Activated CD4-positive, alpha-beta T cell treated with anti-CD3 and anti-CD28 coated beads for 36 hours (primary cell): ENCODE measurements at regions not wholly inside any gene's neighbourhood (a gene's known extent, or its start where the extent isn't known, plus 50 kb on each side); places are given as distances from the start of the nearest gene placed in this dataset.
"Not testable (repeated sequence)": the region's sequence is repeated elsewhere in the genome, so short reads cannot be mapped to it uniquely, and the experiment has no call there.

Experiments
- ATAC-seq: fragments of 200-7000 bp; cut with Tn5 transposase; one replicate; pipeline ENCODE4 v1.10.0; 2021; ENCODE audit warnings: mild to moderate bottlenecking, moderate library complexity
- CTCF ChIA-PET: fragments of 350-600 bp; sonication (Branson Sonifier 250); formaldehyde crosslinking; loops from one replicate; lab custom pipeline; 2021; ENCODE audit warnings: antibody characterized with exemption; lab: Charles Lee
- POLR2A ChIA-PET: fragments of 350-600 bp; sonication (Branson Sonifier 250); formaldehyde crosslinking; loops from one replicate; lab custom pipeline; 2021; ENCODE audit warnings: antibody characterized with exemption, inconsistent platforms; lab: Charles Lee
- DNase-seq: peaks from one replicate; pipeline ENCODE4 v3.0.0-alpha.2; 2020
- H3K27ac Mint-ChIP-seq: one replicate; pipeline ENCODE4 v1.8.0; 2021; ENCODE audit warnings: mixed read lengths
- H3K27me3 Mint-ChIP-seq: one replicate; pipeline ENCODE4 v1.8.0; 2021; ENCODE audit warnings: mixed read lengths
- H3K36me3 Mint-ChIP-seq: one replicate; pipeline ENCODE4 v1.8.0; 2021; ENCODE audit warnings: low read depth, mixed read lengths
- H3K4me1 Mint-ChIP-seq: one replicate; pipeline ENCODE4 v1.8.0; 2021; ENCODE audit warnings: mixed read lengths
- H3K4me3 Mint-ChIP-seq: one replicate; pipeline ENCODE4 v1.8.0; 2021; ENCODE audit warnings: mild to moderate bottlenecking, moderate library complexity, mixed read lengths
- H3K9me3 Mint-ChIP-seq: one replicate; pipeline ENCODE4 v1.8.0; 2021; ENCODE audit warnings: low read depth, mixed read lengths
- intact Hi-C, 2 experiments: fragments of 100-400 bp; cut with DNase I in 1 of 2; cut with micrococcal nuclease in 1 of 2; formaldehyde crosslinking; loops; one replicate each; pipeline versions ENCODE4 v1.14.2 to v1.15.1; 2022 to 2024; cut with DNase I, micrococcal nuclease

GRCh38 chr15:20214101-20214500, 327.5 kb downstream of the GOLGA6L6 start:
- H3K27me3 Mint-ChIP-seq, H3K36me3 Mint-ChIP-seq, H3K27ac Mint-ChIP-seq, DNase-seq, H3K4me1 Mint-ChIP-seq, POLR2A ChIA-PET, H3K9me3 Mint-ChIP-seq, H3K4me3 Mint-ChIP-seq, CTCF ChIA-PET, intact Hi-C loops: not testable (repeated sequence)
- peak; percentile 36 for ATAC-seq

GRCh38 chr15:20211508-20211907, 330.1 kb downstream of the GOLGA6L6 start:
- H3K9me3 Mint-ChIP-seq, ATAC-seq, intact Hi-C loops, H3K27me3 Mint-ChIP-seq, H3K36me3 Mint-ChIP-seq, H3K4me1 Mint-ChIP-seq, H3K4me3 Mint-ChIP-seq, DNase-seq, CTCF ChIA-PET, H3K27ac Mint-ChIP-seq, POLR2A ChIA-PET: not testable (repeated sequence)

DNA sequence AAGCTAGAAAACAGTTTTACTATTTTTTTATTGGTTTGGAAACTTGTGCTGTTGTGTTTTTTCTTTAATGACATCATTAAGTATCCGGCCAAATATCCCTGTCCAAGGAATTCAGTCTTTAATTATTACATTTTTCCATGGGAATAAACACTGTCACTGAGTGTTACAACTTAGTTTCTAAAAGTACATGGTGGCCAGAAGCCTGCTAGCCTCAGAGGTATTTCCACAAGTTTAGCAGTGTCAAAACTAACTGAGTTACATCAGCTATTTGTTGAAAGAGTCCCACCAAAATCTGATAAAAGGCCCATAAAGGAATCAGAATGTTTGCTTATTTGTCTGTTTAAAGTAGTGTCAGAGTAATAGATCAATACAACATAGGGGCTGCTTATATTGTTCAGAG, 331.6 kb downstream of the GOLGA6L6 start:
- ATAC-seq, H3K4me1 Mint-ChIP-seq, POLR2A ChIA-PET, CTCF ChIA-PET, H3K27ac Mint-ChIP-seq, H3K9me3 Mint-ChIP-seq, H3K27me3 Mint-ChIP-seq, H3K36me3 Mint-ChIP-seq, DNase-seq, H3K4me3 Mint-ChIP-seq, intact Hi-C loops: not testable (repeated sequence)

- intact Hi-C loops, result not testable (repeated sequence)
Measured at GRCh38 chr15:20207607-20208006, 334.0 kb downstream of the GOLGA6L6 start.

GRCh38 chr15:20207198-20207597, 334.4 kb downstream of the GOLGA6L6 start:
- H3K4me1 Mint-ChIP-seq, H3K9me3 Mint-ChIP-seq, DNase-seq, CTCF ChIA-PET, H3K27me3 Mint-ChIP-seq, ATAC-seq, H3K27ac Mint-ChIP-seq, intact Hi-C loops, H3K4me3 Mint-ChIP-seq, H3K36me3 Mint-ChIP-seq, POLR2A ChIA-PET: not testable (repeated sequence)

More at GRCh38 chr15:20207607-20208006, 334.0 kb downstream of the GOLGA6L6 start:
- CTCF ChIA-PET, ATAC-seq, POLR2A ChIA-PET, H3K27ac Mint-ChIP-seq, H3K36me3 Mint-ChIP-seq, H3K27me3 Mint-ChIP-seq, H3K9me3 Mint-ChIP-seq, DNase-seq, H3K4me3 Mint-ChIP-seq, H3K4me1 Mint-ChIP-seq: not testable (repeated sequence)

DNA sequence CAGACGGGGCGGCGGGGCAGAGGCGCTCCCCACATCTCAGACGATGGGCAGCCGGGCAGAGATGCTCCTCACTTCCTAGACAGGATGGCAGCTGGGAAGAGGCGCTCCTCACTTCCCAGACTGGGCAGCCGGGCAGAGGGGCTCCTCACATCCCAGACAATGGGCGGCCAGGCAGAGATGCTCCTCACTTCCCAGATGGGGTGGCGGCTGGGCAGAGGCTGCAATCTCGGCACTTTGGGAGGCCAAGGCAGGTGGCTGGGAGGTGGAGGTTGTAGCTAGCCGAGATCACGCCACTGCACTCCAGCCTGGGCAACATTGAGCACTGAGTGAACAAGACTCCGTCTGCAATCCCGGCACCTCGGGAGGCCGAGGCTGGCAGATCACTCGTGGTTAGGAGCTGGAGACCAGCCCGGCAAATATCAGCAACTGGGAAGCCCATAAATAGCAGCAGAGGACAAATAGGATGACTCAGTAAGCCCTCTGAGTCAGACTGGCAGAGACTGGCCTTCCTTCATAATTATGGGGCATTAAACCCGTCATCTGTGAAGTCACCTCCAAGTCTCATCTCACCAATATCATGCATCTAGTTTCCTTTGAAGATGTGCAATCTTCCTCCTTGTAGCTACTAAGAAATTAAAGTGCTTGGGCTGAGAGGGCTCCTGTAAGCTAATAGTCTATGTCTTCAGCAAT, 337.3 kb downstream of the GOLGA6L6 start:
- CTCF ChIA-PET, H3K27me3 Mint-ChIP-seq, intact Hi-C loops, DNase-seq, H3K9me3 Mint-ChIP-seq, H3K36me3 Mint-ChIP-seq, ATAC-seq, POLR2A ChIA-PET, H3K4me3 Mint-ChIP-seq, H3K4me1 Mint-ChIP-seq, H3K27ac Mint-ChIP-seq: not testable (repeated sequence)

DNA sequence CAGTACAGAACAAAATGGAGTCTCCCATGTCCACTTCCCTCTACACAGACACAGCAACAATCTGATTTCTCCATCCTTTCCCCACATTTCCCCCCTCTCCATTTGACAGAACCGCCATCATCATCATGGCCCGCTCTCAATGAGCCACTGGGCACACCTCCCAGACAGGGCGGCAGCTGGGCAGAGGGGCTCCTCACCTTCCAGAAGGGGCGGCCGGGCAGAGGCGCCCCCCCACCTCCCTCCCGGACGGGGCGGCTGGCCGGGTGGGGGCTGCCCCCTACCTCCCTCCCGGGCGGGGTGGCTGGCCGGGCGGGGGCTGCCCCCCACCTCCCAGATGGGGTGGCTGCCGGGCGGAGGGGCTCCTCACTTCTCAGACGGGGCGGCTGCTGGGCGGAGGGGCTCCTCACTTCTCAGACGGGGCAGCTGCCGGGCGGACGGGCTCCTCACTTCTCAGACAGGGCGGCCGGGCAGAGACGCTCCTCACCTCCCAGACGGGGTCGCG, 337.9 kb downstream of the GOLGA6L6 start:
- CTCF ChIA-PET, POLR2A ChIA-PET, H3K27me3 Mint-ChIP-seq, DNase-seq, intact Hi-C loops, H3K27ac Mint-ChIP-seq, H3K9me3 Mint-ChIP-seq, ATAC-seq, H3K36me3 Mint-ChIP-seq, H3K4me3 Mint-ChIP-seq, H3K4me1 Mint-ChIP-seq: not testable (repeated sequence)

DNA sequence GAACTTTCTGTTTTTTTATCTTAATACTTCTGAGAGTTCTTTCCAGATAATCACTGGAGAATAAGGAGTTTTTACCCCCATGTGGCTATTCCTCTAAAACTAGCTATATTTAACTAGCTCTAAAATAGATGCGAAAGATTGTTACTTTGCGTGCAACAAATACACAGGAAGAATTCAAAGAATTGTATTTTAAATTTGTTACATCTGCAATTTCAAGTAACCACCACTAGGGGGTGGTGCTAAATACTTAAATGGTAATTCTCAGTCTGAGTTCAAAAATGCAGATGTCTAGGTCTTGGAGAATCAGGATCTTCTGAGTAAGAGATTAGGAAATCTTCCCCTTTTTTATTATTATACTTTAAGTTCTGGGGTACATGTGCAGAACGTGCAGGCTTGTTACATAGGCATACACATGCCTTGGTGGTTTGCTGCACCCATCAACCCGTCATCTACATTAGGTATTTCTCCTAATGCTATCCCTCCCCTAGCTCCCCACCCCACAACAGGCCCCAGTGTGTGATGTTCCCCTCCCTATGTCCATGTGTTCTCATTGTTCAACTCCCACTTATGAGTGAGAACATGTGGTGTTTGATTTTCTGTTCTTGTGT, 346.9 kb downstream of the GOLGA6L6 start:
- H3K9me3 Mint-ChIP-seq, H3K27ac Mint-ChIP-seq, intact Hi-C loops, ATAC-seq, DNase-seq, POLR2A ChIA-PET, H3K4me1 Mint-ChIP-seq, H3K4me3 Mint-ChIP-seq, H3K36me3 Mint-ChIP-seq, H3K27me3 Mint-ChIP-seq: not testable (repeated sequence)
- CTCF ChIA-PET, result interaction anchor here (0.7 to 1.3 kb wide), 3 partner anchors 154 to 162 kb away, joined by 3 to 5 read pairs (median 3); no protein-coding TSS in a partner anchor

DNA sequence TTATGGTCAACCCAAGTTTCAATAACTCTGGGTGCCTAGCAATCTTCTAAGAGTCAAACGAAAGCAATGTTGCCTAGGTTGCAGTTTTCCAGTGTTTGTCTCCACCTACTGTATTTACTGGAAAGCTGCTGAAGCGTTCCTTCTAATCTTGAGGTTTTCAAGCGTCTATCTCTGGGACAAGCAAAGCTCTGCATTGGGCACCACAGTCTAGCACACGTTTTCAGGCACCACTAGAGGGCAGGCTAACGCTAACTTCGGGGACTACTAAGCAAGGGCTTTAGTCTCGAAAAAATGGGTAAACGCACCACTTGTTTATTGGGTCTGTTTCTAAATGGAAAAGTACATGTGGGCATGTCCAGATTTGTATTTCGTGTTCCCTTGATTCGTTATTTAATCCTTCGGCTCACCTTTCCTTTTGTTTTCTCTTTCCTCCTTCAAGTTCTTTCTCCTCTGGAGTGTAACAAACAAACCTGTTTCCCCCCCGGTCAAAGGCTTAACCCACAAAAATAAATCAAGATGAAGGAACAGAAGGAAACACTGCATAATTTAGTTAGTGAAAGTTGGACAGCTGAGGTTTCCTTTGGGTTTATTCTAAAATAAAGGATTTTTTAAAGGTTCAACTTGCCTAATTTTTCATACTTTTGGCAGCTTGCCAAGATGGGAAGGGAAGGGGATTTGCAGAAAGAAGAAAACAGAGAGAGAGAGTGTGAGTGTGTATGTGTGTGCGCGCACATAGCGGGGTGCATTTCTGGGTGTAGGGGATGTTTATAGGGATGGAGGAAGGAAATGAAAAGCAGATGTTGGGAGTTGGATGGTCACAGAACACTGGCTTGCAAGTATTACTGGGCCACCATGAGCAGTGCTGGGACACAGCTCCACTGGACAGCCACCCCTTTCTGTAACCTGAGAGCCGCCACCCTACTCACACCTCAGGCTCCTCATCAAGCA, 348.3 kb downstream of the GOLGA6L6 start:
- POLR2A ChIA-PET, H3K4me3 Mint-ChIP-seq, H3K9me3 Mint-ChIP-seq, H3K4me1 Mint-ChIP-seq, H3K27me3 Mint-ChIP-seq, H3K27ac Mint-ChIP-seq, intact Hi-C loops, H3K36me3 Mint-ChIP-seq: not testable (repeated sequence)
- peak; percentile 82 for DNase-seq
- CTCF ChIA-PET, result interaction anchor here (1.3 kb wide), 1 partner anchor 160 kb away, joined by 3 read pairs; no protein-coding TSS in a partner anchor
- peak; percentile 98 for ATAC-seq

- H3K27ac Mint-ChIP-seq, CTCF ChIA-PET, DNase-seq, ATAC-seq, H3K4me3 Mint-ChIP-seq, POLR2A ChIA-PET, H3K9me3 Mint-ChIP-seq, intact Hi-C loops, H3K36me3 Mint-ChIP-seq, H3K4me1 Mint-ChIP-seq, H3K27me3 Mint-ChIP-seq: not testable (repeated sequence)
Measured at GRCh38 chr15:20191508-20192125, 350.0 kb downstream of the GOLGA6L6 start.

- ATAC-seq, H3K4me3 Mint-ChIP-seq, H3K9me3 Mint-ChIP-seq, DNase-seq, H3K27ac Mint-ChIP-seq, H3K27me3 Mint-ChIP-seq, CTCF ChIA-PET, H3K36me3 Mint-ChIP-seq, POLR2A ChIA-PET, intact Hi-C loops, H3K4me1 Mint-ChIP-seq: not testable (repeated sequence)
Measured at GRCh38 chr15:20188611-20189010, 353.0 kb downstream of the GOLGA6L6 start.
